Prostate gland (tissue), 2 donors: ENCODE measurements at regions not wholly inside any gene's neighbourhood (a gene's known extent, or its start where the extent isn't known, plus 50 kb on each side); places are given as distances from the start of the nearest gene placed in this dataset.
A peak's percentile ranks its signal among the peaks of the same experiment; 100 is the strongest.

Experiments
- DNase-seq: peaks from one replicate; pipeline ENCODE4 v3.0.0-alpha.2; 2019; ENCODE audit warnings: low spot score
- H3K27ac ChIP-seq, 2 donors: fragments of 200-600 bp; sonication (generic); 2 replicates each; pipeline ENCODE4 v1.5.1; 2017 to 2019
- H3K27me3 ChIP-seq: fragments of 200-600 bp; sonication (generic); replicated peaks from 2 replicates; pipeline ENCODE4 v1.5.1; 2019; ENCODE audit not compliant: insufficient read depth
- H3K36me3 ChIP-seq, 2 donors: fragments of 200-600 bp; sonication (generic); 1 replicate in 1 of 2; 2 replicates in 1 of 2; pipeline versions ENCODE4 v1.5.1 to v1.8.1; 2017 to 2019
- H3K4me1 ChIP-seq: fragments of 200-600 bp; sonication (generic); replicated peaks from 2 replicates; pipeline ENCODE4 v1.5.1; 2019
- H3K4me3 ChIP-seq, 2 donors: fragments of 200-600 bp; sonication (generic); 2 replicates each; pipeline ENCODE4 v1.5.1; 2017 to 2019
- H3K9me3 ChIP-seq: fragments of 200-600 bp; sonication (generic); 2 replicates; pipeline ENCODE4 v1.5.1; 2017
- POLR2A ChIP-seq: fragments of 450-650 bp; IDR thresholded peaks from one replicate; pipeline ENCODE4 v1.6.1; 2016; ENCODE audit warnings: antibody characterized with exemption, mild to moderate bottlenecking
- POLR2AphosphoS5 ChIP-seq: sonication (generic); formaldehyde crosslinking; IDR thresholded peaks from one replicate; pipeline ENCODE4 v1.6.1; 2017; ENCODE audit warnings: antibody characterized with exemption
- WGBS: methylation state at CpG from one replicate; pipeline ENCODE4 v1.1.5; 2018; 5-methylcytosine and 5-hydroxymethylcytosine counted together
- intact Hi-C: fragments of 100-400 bp; cut with DNase I; formaldehyde crosslinking; loops from one replicate; pipeline ENCODE4 v1.14.2; 2022
- TF ChIP-seq, protein P1 (sequence below), 4 experiments: fragments of 200-600 bp in 2 of 4; fragments of 450-650 bp in 2 of 4; sonication (generic) in 2 of 4; IDR thresholded peaks; 1 replicate in 3 of 4; 2 replicates in 1 of 4; pipeline ENCODE4 v1.5.1; 2016 to 2019; ENCODE audit warnings: antibody characterized with exemption in 4 of 4, mild to moderate bottlenecking in 2 of 4, moderate library complexity in 2 of 4

DNA sequence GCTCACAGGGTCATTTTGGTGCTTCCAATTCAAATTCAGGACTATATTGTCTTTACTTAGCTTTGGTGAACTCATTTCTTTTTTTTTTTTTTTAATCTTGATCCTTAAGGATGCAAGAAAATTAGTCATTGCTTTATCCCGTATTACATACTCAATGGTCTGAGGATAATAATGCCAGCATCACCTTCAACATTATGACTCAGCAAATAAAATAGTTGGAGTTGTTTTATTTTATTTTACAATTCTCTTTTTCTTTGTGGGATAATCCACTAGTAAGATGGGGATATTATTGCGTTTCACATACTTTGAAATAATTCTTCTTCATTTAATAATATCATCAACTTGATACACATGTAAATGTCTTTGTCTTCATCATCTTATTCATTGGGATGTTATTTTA is 954.9 kb upstream of the GYPC start:
- no peak for DNase-seq
- TF ChIP-seq, protein P1, sequence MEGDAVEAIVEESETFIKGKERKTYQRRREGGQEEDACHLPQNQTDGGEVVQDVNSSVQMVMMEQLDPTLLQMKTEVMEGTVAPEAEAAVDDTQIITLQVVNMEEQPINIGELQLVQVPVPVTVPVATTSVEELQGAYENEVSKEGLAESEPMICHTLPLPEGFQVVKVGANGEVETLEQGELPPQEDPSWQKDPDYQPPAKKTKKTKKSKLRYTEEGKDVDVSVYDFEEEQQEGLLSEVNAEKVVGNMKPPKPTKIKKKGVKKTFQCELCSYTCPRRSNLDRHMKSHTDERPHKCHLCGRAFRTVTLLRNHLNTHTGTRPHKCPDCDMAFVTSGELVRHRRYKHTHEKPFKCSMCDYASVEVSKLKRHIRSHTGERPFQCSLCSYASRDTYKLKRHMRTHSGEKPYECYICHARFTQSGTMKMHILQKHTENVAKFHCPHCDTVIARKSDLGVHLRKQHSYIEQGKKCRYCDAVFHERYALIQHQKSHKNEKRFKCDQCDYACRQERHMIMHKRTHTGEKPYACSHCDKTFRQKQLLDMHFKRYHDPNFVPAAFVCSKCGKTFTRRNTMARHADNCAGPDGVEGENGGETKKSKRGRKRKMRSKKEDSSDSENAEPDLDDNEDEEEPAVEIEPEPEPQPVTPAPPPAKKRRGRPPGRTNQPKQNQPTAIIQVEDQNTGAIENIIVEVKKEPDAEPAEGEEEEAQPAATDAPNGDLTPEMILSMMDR (IDR thresholded peaks at IDR 0.05), result no peak
- TF ChIP-seq POLR2A, result no peak
- TF ChIP-seq POLR2AphosphoS5, result no peak
- no peaks in the 10 kb centered on the region for H3K36me3 ChIP-seq
- no peaks in the 10 kb centered on the region for H3K9me3 ChIP-seq
- no peaks in the 10 kb centered on the region for H3K4me1 ChIP-seq
- H3K27me3 ChIP-seq, result no peaks in the 10 kb centered on the region
- 91% methylated on average over 2 of the region's 2 CpGs for WGBS
- no peak overlapping the region for H3K4me3 ChIP-seq
- intact Hi-C loops, result no loop called here
- no peak overlapping the region for H3K27ac ChIP-seq

DNA sequence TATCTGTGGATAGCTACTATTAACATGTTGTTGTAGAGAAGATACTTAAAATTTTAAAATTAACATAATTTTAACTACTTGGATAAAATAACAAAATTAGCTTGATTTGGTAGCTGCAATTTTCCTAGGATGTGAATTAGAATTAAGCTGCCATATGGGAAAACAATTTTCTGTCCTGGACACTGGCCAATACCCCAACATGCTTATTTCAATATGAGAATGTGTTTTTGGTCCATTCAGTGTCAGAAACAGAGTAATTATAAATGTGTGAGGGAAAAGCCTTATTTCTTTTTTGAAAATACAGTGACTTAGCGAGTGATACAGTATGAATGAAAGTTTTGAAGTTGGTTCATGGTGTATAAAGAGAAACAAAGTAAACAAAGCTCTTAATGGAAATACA is 948.3 kb upstream of the GYPC start:
- no peak for TF ChIP-seq POLR2A
- TF ChIP-seq POLR2AphosphoS5, result no peak
- 84% methylated on average over 1 of the region's 1 CpG for WGBS
- DNase-seq, result no peak
- H3K27me3 ChIP-seq, result no peaks in the 10 kb centered on the region
- no peak overlapping the region for H3K27ac ChIP-seq
- H3K4me1 ChIP-seq, result no peaks in the 10 kb centered on the region
- no peaks in the 10 kb centered on the region for H3K36me3 ChIP-seq
- no peaks in the 10 kb centered on the region for H3K9me3 ChIP-seq
- intact Hi-C loops, result no loop called here
- no peak overlapping the region for H3K4me3 ChIP-seq

DNA sequence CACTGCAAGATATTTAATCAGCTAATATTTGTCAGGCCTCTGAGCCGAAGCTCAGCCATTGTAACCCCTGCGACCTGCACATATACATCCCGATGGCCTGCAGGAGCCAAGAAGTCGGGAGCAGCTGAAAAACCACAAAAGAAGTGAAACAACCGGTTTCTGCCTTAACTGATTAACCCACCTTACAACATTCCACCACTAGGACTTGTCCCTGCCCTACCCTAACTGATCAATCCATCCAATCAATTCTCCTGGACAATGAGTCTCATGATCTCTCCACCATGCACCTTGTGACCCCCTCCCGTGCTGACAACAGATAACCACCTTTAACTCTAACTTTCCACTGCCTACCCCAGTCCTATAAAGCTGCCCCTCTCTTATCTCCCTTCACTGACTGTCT is 945.4 kb upstream of the GYPC start:
- intact Hi-C loops, result no loop called here
- no peaks in the 10 kb centered on the region for H3K36me3 ChIP-seq
- no peaks in the 10 kb centered on the region for H3K4me1 ChIP-seq
- DNase-seq, result no peak
- H3K27ac ChIP-seq, result no peak overlapping the region
- H3K27me3 ChIP-seq, result no peaks in the 10 kb centered on the region
- TF ChIP-seq, protein P1 (IDR thresholded peaks at IDR 0.05), result no peak
- TF ChIP-seq POLR2AphosphoS5, result no peak
- TF ChIP-seq POLR2A, result no peak
- no peak overlapping the region for H3K4me3 ChIP-seq
- no peaks in the 10 kb centered on the region for H3K9me3 ChIP-seq
- 26% methylated on average over 6 of the region's 6 CpGs for WGBS

DNA sequence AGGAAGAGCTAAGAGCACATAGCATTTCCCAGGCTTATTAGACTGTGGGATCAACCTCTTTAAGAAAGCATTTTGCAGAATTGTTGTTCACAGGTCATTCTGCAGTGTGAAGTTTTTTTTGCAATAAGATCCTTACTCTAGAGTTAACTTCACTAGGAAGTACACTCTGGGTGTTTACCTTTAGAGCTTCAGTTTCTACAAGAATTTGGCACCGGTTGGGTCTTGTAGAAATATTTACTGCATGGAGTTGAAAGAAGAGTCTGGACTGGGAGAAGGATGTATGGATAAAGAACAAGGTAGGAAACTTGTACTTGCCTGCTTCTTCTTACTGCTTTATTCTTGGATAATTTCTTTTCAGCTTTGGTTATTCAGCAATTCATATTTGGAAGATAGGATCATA is 944.9 kb upstream of the GYPC start:
- Histone ChIP-seq H3K9me3 (no peaks in the 10 kb centered on the region), H3K36me3 (no peaks in the 10 kb centered on the region), H3K4me3 (no peak overlapping the region), H3K27ac (no peak overlapping the region), H3K27me3 (no peaks in the 10 kb centered on the region), H3K4me1 (no peaks in the 10 kb centered on the region)
- intact Hi-C loops, result no loop called here
- TF ChIP-seq, protein P1 (IDR thresholded peaks at IDR 0.05), result no peak
- peak; percentile 54 for TF ChIP-seq POLR2AphosphoS5
- 0% methylated on average over 1 of the region's 1 CpG for WGBS
- peak; percentile 50 for DNase-seq

DNA sequence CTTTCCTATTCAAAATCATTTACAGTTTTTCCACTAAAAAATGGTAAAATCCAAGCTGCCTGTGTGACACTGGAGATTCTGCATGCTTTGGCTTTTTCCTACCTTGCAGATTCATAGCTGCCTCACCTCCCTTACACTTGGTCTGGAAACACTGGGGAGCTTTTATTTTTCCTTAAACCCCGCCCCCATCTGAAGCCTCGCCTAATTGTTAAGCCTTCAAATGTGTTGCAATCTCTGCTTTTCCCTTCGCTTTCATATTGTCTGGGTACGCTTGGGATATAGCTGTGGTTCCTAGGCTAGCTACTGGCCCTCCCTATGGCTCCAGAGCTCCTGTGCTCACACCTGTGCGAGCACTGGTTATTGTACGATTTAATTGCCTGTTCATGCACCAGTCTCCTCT is 942.4 kb upstream of the GYPC start:
- WGBS, result 90% methylated on average over 6 of the region's 6 CpGs
- Histone ChIP-seq H3K4me3 (no peak overlapping the region), H3K9me3 (no peaks in the 10 kb centered on the region), H3K4me1 (no peaks in the 10 kb centered on the region), H3K27me3 (no peaks in the 10 kb centered on the region), H3K36me3 (no peaks in the 10 kb centered on the region), H3K27ac (no peak overlapping the region)
- TF ChIP-seq POLR2AphosphoS5, result no peak
- no peak for TF ChIP-seq POLR2A
- TF ChIP-seq, protein P1 (IDR thresholded peaks at IDR 0.05), result no peak
- intact Hi-C loops, result no loop called here
- DNase-seq, result no peak
